HG03521 (cell line): ENCODE measurements at regions not wholly inside any gene's neighbourhood (a gene's known extent, or its start where the extent isn't known, plus 50 kb on each side); places are given as distances from the start of the nearest gene placed in this dataset.
"Not testable (repeated sequence)": the region's sequence is repeated elsewhere in the genome, so short reads cannot be mapped to it uniquely, and the experiment has no call there.

Source experiments
- ATAC-seq: cut with Tn5 transposase; IDR thresholded peaks from one replicate; pipeline ENCODE4 v1.9.1; 2021; ENCODE audit warnings: mild to moderate bottlenecking, moderate library complexity; ENCODE audit not compliant: unreplicated experiment

- ATAC-seq: no peak
Observed at GRCh38 chr12:54716261-54716660, 68.1 kb upstream of the DCD start.

GRCh38 chr12:54713876-54714275, 65.7 kb upstream of the DCD start:
- not testable (repeated sequence) for ATAC-seq

- no peak for ATAC-seq
Observed at GRCh38 chr12:54711669-54712068, 63.5 kb upstream of the DCD start.

- ATAC-seq: no peak
Observed at GRCh38 chr12:54708826-54709225, 60.7 kb upstream of the DCD start.

GRCh38 chr12:54704202-54704601, 56.0 kb upstream of the DCD start:
- no peak for ATAC-seq

- ATAC-seq: no peak
Observed at GRCh38 chr12:54701940-54702592, 53.9 kb upstream of the DCD start.

- no peak for ATAC-seq
Observed at GRCh38 chr12:54700849-54701248, 52.7 kb upstream of the DCD start.

- no peak for ATAC-seq
Observed at GRCh38 chr12:54700301-54700700, 52.1 kb upstream of the DCD start.
